HG03521 (cell line): ENCODE measurements at regions not wholly inside any gene's neighbourhood (a gene's known extent, or its start where the extent isn't known, plus 50 kb on each side); places are given as distances from the start of the nearest gene placed in this dataset.

Source experiments
- ATAC-seq: cut with Tn5 transposase; IDR thresholded peaks from one replicate; pipeline ENCODE4 v1.9.1; 2021; ENCODE audit warnings: mild to moderate bottlenecking, moderate library complexity; ENCODE audit not compliant: unreplicated experiment

DNA sequence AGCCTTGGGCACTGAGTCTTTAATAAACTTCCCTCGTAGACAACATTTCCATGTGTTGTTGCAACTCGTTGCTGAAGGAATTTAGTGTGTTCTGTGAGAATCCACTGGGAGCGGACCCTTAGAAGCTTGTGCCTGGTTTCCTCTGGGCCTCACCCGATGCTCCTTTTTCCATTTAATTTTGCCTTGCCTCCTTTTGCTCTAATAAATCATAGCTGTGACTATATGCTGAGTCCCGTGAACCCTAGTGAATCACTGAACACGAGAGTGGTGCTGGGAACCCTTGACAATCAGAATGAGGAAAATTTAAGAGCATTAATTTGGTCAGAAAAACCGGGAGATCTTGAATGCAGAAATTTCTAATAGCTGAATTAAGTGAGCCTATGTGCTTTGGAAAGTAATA, 291.1 kb upstream of the ZNF608 start:
- no peak for ATAC-seq

DNA sequence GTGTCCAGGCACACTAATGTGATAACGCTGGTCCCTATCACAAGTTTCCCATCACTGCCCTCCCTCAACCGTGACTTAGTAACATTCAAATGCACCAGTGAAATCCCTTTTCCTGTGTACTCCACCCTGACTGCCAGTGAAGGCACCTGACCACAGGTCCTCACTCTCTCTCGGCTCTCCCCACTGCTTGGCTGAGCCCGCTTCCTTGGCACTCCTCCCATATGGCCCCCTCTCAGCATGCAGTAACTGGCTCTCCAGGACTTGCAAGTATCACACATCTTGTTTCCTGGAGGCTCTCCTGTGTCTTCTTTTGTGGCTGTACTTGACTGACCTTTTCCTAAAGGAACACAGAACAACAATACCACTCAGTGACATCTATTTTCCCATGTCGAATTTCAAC, 292.0 kb upstream of the ZNF608 start:
- no peak for ATAC-seq

DNA sequence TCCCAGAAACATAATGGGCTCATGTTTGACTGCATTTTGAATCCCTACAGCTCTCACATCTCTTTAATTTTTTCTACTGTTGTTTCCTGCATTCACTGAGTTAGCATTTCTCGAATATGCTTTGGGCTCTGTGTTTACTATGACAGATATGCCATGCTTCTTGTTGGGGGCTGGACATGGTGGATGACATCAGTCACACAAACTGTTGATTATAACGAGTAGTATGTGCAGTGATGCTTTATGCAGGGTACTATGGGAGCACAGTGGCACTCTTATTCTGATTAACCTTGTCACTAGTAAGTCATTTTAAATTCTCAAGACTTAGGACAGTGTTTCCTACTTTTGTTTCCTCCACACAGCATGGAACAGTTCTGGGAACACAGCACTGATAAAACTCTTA, 295.4 kb upstream of the ZNF608 start:
- ATAC-seq = no peak

DNA sequence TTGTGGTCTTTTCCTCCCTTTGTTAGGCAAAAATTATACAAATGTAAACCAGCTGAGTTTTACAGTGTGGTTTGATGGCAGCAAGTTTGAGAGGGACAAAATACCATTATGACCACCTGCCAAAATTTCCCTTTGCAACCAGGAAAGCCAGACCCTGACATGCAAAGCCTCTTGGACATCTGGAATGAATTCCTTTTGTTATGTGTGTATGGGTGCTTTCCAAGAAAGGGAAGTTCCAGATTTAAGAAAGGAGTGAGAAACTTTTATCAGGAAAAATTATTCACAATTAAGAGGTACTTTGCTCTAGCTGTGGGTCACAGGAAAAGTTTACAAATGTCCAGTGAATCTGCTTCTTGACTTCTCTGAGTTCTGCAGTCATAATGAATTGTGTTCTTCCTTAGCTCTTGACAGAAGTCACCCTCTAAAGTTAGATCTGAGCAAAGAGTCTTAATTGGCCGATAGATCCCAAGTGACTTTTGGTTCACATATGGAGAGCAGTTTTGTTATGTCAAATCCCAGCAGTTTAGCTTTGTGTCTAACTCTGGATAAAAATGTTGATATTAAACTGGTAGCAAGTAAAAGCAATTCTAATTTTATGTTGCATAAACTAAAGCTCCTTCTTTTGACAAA, 295.9 kb upstream of the ZNF608 start:
- no peak for ATAC-seq

DNA sequence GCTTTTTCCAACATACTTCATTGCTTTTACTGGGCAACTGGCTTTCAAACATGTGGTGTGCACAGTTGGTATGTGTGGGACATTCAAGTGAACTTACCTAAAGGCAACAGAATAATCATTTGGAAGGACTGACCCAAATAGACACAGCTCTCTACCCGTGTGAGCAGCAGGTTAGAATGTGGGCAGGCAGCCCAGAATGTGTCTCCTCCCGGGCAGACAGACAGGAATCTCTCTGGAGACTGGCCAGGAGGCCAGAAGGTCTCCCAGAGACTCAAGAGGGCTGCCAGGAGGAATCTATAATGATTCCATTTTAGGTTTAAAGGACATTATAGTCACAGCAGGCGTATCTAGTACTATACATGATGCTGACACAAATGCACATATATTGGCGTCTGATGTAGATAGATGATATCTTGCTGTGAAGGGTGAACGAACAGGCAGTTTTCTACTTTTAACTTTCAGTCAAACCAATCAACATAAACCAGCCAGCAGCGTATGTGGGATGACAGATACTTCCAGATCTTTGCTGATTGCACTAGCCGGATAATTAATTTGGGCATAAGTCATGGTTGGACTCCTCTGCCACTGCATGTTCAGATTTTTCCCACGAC, 297.4 kb upstream of the ZNF608 start:
- no peak for ATAC-seq

DNA sequence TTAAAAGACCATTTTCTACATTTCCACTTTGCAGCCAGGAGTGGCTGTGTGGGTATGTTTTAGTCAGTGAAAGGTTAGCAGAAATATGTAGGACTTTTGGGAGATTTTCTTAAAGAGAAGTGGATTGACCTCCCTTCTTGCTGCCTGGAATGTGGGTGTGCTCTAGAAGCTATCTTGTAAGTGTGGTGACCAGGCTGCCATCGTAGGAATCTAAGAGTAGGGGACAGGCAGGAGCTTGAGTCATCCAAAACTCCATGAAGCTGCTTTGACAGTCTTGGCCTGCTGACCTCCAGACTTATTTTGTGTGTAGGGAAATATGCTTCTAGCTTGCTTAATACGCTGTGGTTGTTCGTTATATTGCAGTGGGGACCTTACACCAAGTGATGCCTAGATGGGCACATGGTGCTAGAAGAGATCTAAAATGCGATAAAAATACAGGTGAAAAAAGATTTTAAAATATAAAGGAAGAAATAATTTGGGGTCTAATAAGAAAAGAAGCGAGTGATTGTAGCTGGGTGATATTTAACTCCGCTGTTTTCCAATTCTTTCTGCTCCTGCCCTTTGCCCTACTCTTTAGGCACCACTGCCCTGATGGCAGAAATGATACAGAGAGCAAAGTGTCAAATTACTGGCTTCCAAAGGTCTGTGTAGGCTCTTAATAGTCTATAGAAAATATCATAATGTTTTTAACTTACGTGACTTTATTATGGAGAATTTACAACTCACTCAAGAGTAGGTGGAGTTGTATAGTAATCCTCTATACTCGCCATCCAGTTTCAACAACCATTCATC, 298.2 kb upstream of the ZNF608 start:
- ATAC-seq = no peak

DNA sequence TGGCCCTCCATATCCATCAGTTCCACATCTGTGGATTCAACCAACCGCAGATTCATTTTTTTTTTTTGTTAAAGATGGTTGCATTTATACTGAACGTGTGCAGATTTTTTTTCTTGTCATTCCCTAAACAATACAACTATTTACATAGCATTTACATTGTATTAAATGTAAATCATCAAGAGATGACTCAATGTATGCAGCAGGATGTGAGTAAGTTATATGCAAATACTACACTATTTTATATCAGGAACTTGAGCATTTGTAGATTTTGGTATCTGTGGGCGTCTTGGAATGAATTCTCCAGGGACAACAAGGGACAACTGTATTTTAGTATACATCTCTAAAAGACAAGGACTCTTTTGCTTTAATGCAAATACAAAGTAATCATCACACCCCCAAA, 299.2 kb upstream of the ZNF608 start:
- no peak for ATAC-seq

DNA sequence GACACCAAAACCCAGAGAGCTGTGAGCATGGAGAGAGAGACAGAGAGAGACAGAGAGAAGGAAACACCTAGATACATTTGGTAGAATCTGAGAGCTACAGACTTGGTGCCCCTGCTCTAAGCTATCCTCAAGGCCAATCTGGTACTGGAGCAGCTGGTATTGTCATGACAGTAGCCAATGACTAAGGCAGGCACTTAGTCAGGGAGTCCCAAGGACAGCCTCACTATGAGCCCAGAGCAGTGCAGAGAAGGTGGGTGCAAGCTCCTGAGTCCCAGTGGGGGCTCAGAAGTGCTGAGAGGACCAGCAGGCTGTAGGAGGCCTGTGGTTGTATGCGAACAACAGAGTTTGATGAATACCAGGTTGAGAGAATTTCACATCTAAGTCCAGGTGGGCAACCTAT, 300.4 kb upstream of the ZNF608 start:
- ATAC-seq = no peak

DNA sequence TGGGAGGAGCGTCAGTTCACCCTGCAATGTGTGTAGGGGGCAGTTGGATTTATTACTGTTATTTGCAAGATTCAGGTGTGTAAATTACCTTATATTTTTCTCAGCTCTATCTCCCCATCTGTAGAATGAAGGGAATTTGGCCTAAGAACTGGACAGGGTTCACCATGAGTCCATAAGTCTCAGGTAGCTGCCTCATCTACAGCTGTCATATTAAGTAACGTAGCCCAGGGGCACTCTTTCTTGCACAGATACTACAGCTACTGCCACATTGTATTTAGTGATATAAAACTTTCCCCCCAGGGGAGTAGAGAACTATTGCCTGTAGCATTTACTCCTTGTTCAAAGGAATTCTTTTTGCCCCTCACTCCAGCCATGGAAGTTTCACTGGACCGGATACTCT, 301.4 kb upstream of the ZNF608 start:
- ATAC-seq = no peak

DNA sequence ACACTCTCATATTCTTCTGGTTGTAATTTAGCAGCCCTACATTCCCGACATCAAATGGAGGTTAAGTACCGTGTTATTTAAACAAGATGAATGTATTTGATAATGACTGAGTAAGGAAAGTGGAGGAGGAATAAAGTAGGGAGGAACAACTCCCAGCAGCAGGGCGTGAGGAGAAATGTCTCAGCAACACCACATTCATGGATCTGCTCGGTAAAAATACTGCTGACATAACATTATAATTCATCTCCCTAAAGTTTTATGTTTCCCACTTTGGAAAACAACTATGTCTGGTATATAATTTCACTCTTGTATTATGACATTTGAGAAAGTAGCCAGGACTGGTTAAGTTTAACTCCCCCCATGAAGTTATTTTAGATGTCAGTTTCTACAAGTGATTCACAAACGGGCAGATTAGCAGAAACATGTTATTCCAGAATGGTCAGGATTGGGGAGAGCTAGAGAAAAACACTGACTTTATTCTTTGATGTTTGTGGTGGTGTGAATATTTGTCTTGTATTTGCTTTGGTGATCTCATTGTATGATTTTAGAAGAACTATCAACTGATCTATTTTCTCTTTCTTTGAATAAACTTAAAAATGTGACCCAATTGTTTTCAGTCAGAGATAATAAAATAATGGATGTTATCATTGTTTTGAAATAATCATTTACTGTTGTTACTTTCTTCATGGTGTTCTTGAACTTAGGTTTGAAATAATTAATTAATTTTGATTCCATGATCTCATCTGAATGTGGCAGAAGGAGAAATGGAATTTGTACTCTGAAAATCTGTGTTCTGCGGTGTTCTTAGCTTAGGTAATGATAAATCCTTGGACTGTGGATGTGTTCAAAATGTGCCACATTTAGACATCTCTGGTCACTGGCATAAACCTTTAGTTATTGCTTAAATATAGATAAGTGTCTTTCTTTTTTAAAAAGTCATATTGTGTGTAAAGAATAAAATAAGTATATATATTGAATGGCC, 303.6 kb upstream of the ZNF608 start:
- ATAC-seq = no peak

DNA sequence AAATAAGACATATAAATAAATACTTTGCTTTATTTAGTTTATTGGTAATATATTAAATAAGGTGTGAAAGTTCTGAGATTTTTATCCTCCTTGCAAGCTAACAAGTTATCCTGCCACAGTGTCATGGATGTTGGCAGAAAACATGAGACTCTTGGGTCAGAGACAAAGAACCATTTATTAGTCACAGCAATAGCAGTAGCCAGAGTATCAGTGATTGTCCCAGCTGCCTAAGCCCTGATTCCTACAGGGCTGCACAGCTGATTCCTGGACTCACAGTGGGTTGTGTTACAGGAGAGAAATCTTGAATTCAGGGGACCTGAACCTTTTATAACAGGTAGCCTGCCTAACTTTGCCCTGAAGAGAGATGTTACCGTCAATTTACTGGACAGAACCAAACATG, 304.5 kb upstream of the ZNF608 start:
- ATAC-seq = no peak

DNA sequence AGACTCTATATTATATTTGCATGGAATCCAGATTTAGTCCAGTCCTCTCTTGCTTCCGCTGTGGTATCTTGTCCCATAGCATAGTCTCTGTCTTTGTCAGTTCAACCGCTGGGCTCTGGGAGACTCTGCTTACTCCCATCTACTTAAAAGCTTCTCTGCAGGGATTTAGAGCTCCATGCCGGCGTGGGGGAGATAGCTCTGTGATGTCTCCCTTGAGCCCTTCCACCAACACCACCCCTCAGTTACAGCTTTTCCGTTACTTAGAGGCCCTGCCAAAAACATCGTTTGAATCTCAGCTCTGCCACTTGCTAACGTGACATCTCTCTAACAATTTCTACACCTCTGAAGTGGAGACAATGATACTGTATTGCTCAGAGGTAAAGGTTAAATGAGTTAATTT, 306.1 kb upstream of the ZNF608 start:
- ATAC-seq = no peak

DNA sequence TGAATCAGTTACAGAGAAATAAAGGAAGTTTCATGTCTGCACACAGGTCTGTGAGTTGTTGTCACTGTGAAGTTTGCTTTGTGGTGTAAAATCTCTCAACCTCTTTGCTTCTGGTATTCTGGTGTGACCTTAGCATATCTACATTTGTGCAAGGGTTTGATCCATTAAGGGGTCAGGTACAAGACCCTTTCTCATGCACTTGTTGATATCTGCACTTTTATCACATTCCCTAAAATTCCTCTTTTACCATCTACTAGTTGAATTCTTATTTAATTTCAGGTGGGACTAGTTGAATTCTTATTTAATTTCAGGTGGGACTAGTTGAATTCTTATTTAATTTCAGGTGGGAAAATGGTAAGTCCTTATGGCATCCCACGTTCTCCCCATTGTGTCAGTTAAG, 306.7 kb upstream of the ZNF608 start:
- ATAC-seq = no peak

DNA sequence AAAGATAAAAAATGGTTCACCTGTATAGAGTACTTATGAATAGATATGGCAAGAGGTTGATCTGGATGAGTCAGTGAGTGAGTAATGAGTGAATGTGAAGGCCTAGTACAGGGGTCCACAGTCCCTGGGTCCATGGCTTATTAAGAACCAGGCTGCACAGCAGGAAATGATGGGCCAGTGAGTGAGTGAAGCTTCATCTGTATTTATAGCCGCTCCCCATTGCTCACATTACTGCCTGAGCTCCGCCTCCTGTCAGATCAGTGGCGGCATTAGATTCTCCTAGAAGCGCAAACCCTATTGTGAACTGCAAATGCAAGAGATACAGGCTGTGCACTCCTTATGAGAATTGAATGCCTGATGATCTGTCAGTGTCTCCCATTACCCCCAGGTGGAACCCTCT, 307.7 kb upstream of the ZNF608 start:
- no peak for ATAC-seq

DNA sequence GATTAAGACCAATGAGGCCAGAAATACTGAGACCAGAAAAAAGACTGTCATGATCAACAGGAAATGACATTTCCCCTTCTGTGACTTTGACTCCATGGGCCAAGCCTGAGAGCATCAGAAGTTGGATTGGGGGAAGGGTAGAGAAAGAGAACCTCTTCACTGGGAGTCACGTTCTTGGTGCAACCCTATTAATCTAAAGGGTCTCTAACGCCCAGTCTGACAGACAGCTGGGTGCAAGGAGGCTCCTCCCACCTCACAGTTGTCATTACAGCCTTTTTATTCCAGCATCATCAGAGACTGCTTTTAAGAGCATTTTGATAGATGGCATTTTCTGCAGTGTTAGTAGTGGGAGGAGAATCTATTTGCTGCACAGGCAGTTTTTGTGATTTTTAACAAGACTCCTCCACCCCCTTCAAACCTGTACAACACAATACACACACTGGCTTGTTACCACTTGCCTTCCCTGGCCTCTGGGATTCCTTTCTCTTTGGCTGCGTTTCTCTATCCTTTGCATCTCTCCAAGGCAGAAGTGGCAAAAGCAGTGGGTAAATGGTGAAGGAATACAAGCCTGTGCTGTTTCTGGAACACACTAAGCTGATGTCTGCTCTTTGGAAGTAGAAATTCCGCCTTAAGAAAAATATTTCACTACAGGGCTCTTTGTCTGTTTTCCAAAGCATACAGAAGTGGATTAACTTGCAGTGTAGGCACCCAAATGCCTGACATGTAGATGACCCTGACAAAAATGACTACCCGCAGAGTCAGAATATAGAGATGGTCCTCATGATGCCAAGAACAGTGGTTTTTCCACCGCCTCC, 310.4 kb upstream of the ZNF608 start:
- ATAC-seq = no peak

DNA sequence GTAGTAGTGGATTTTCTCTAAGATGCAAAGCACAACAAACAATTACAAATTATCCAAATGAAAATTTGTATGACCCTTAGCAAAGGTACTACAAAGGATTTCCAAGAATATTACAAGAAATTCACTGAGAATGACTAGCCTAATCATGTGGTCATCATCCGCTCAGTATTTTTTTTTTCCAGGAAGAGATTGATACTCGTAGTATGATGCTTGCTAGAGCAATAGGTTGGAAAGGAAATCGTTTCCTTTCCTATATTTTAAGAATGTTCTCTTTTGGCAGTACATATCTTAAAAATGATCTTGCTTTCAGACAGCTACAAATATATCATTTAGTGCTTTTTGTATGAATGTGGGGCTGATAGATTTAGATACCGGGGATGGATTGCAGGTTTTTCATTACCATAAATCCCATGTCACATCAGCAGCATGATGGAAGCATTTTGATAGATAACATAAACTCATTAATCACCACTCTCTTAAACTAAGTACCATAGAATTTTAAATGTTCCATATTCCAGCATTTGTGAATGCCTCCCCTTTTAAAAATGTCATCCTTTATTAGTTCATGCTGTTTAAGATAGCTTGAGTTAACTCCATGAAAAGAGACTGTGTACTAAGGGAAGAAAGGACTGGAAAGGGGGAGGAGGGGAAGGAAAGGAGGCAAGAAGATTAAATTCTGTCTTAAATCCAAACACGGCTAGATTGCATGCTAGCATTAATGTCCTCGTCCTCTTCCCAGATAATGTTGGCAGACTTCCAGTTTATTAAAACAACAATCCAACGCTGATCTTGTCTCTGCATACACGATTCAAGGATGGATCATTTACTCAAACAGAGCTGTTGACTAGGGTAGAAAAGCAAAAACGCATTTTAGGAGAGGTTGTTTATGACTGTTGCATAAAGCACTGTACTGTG, 311.7 kb upstream of the ZNF608 start:
- ATAC-seq = no peak

DNA sequence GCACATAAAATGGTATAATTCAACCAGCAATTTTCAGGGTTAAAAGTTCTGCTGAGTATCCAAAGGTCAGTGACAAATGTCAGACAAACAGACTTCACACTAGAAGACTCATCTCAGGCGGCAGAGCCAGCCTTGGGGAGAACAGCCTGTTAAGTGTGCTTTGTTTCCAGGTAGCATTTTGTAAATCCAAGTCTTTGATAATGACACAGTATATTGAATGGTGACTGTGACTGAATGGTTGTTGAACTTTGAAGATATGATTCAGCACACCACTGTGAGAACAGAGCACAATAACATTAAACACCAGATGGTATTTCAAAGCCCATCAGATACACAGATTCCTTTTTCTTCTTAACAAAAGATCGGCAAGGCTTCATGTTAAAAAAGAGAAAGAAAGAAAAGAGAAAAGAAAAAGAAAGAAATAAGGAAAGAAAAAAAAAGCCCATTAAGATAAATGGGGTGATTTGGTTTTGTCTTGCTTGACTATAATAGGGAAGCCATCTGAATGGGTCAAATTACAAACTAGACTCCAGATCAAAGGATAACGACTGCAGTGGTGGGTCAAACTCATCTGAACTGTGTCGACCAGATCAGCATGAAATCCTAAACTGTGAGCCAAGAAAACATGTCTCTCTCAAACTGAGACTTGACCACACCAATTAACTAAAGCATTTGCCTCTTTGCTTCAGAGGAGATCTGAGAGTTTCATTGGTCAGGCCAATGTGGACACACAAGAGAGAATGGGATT, 313.0 kb upstream of the ZNF608 start:
- no peak for ATAC-seq

DNA sequence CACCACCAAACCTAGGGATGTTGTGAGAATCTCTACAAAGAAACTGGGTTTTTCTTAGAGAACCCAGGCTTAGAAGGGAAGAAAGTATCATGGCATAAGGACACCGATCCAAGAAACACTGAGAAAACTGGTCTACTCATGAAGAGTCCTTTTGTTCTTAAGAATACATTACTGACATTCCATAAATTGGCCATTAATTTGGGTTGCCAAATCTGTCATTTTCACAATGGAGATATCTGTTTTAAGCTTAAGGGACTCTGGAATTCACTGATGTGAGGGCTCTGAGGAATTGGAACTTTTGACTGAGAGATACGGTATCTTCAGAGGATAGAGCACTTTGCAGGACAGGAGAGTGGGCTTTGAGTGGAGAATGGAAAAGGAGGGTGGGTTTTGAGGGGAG, 315.3 kb upstream of the ZNF608 start:
- no peak for ATAC-seq
